Activated T-cell treated with anti-CD3 and anti-CD28 coated beads, Interleukin-2, amount 50 U/mL, for 24 hours (primary cell): ENCODE measurements at regions not wholly inside any gene's neighbourhood (a gene's known extent, or its start where the extent isn't known, plus 50 kb on each side); places are given as distances from the start of the nearest gene placed in this dataset.

Source experiments
- DNase-seq: peaks from one replicate; pipeline ENCODE4 v3.0.0-alpha.2; 2020
- H3K27ac Mint-ChIP-seq: 2 replicates; pipeline ENCODE4 v1.8.0; 2020; ENCODE audit warnings: mild to moderate bottlenecking, mixed read lengths
- H3K27me3 Mint-ChIP-seq: 2 replicates; pipeline ENCODE4 v1.8.0; 2020; ENCODE audit warnings: mixed read lengths
- H3K36me3 Mint-ChIP-seq: 2 replicates; pipeline ENCODE4 v1.8.0; 2020; ENCODE audit warnings: low read depth, mixed read lengths
- H3K4me1 Mint-ChIP-seq: 2 replicates; pipeline ENCODE4 v1.8.0; 2020; ENCODE audit warnings: low read depth, mixed read lengths
- H3K4me3 Mint-ChIP-seq: 2 replicates; pipeline ENCODE4 v1.8.0; 2020; ENCODE audit warnings: mild to moderate bottlenecking, moderate library complexity, mixed read lengths
- H3K9me3 Mint-ChIP-seq: 2 replicates; pipeline ENCODE4 v1.8.0; 2020; ENCODE audit warnings: mixed read lengths

- no peak for DNase-seq
- H3K9me3 Mint-ChIP-seq, result peaks cover 8% of the 10 kb centered on the region
- no peaks in the 10 kb centered on the region for H3K4me1 Mint-ChIP-seq
- no peak overlapping the region for H3K4me3 Mint-ChIP-seq
- no peak overlapping the region for H3K27ac Mint-ChIP-seq
- no peaks in the 10 kb centered on the region for H3K36me3 Mint-ChIP-seq
- H3K27me3 Mint-ChIP-seq, result peaks cover 9% of the 10 kb centered on the region
Observed at GRCh38 chr21:41593051-41593759, 85.2 kb upstream of the TMPRSS2 start.

GRCh38 chr21:41589620-41590175 lies 81.7 kb upstream of the TMPRSS2 start:
- DNase-seq, result no peak
- Mint-ChIP-seq H3K36me3 (no peaks in the 10 kb centered on the region), H3K27me3 (peaks cover 14% of the 10 kb centered on the region), H3K27ac (no peak overlapping the region), H3K4me1 (no peaks in the 10 kb centered on the region), H3K4me3 (no peak overlapping the region), H3K9me3 (peaks cover 18% of the 10 kb centered on the region)

- DNase-seq, result no peak
- H3K9me3 Mint-ChIP-seq, result peaks cover 18% of the 10 kb centered on the region
- peaks cover 14% of the 10 kb centered on the region for H3K27me3 Mint-ChIP-seq
- H3K4me3 Mint-ChIP-seq, result no peak overlapping the region
- no peaks in the 10 kb centered on the region for H3K36me3 Mint-ChIP-seq
- no peak overlapping the region for H3K27ac Mint-ChIP-seq
- H3K4me1 Mint-ChIP-seq, result no peaks in the 10 kb centered on the region
Observed at GRCh38 chr21:41589131-41589530, 81.2 kb upstream of the TMPRSS2 start.

- H3K4me3 Mint-ChIP-seq, result no peak overlapping the region
- H3K27me3 Mint-ChIP-seq, result peaks cover 15% of the 10 kb centered on the region
- no peaks in the 10 kb centered on the region for H3K36me3 Mint-ChIP-seq
- no peaks in the 10 kb centered on the region for H3K4me1 Mint-ChIP-seq
- peaks cover 18% of the 10 kb centered on the region for H3K9me3 Mint-ChIP-seq
- no peak overlapping the region for H3K27ac Mint-ChIP-seq
- no peak for DNase-seq
Observed at GRCh38 chr21:41585199-41585994, 77.4 kb upstream of the TMPRSS2 start.

GRCh38 chr21:41584603-41585176 lies 76.7 kb upstream of the TMPRSS2 start:
- Mint-ChIP-seq H3K36me3 (no peaks in the 10 kb centered on the region), H3K27me3 (peaks cover 16% of the 10 kb centered on the region), H3K4me1 (no peaks in the 10 kb centered on the region)

GRCh38 chr21:41583274-41583790 lies 75.4 kb upstream of the TMPRSS2 start:
- H3K4me3 Mint-ChIP-seq, result no peak overlapping the region
- no peaks in the 10 kb centered on the region for H3K4me1 Mint-ChIP-seq
- H3K27ac Mint-ChIP-seq, result no peak overlapping the region
- no peak for DNase-seq
- peaks cover 12% of the 10 kb centered on the region for H3K9me3 Mint-ChIP-seq
- H3K27me3 Mint-ChIP-seq, result peaks cover 13% of the 10 kb centered on the region
- H3K36me3 Mint-ChIP-seq, result no peaks in the 10 kb centered on the region

More at GRCh38 chr21:41584603-41585176, 76.7 kb upstream of the TMPRSS2 start:
- Mint-ChIP-seq H3K9me3 (peaks cover 18% of the 10 kb centered on the region), H3K4me3 (no peak overlapping the region), H3K27ac (no peak overlapping the region)
- DNase-seq, result no peak

- Mint-ChIP-seq H3K4me1 (no peaks in the 10 kb centered on the region), H3K9me3 (peaks cover 10% of the 10 kb centered on the region), H3K4me3 (no peak overlapping the region), H3K27me3 (peaks cover 15% of the 10 kb centered on the region), H3K27ac (no peak overlapping the region), H3K36me3 (no peaks in the 10 kb centered on the region)
- DNase-seq, result no peak
Observed at GRCh38 chr21:41582866-41583265, 74.9 kb upstream of the TMPRSS2 start.

GRCh38 chr21:41582298-41582840 lies 74.4 kb upstream of the TMPRSS2 start:
- H3K4me3 Mint-ChIP-seq, result no peak overlapping the region
- no peaks in the 10 kb centered on the region for H3K4me1 Mint-ChIP-seq
- H3K36me3 Mint-ChIP-seq, result no peaks in the 10 kb centered on the region
- peaks cover 15% of the 10 kb centered on the region for H3K27me3 Mint-ChIP-seq
- DNase-seq, result no peak
- H3K9me3 Mint-ChIP-seq, result peaks cover 9% of the 10 kb centered on the region
- no peak overlapping the region for H3K27ac Mint-ChIP-seq

- DNase-seq, result no peak
- H3K27me3 Mint-ChIP-seq, result peaks cover 13% of the 10 kb centered on the region
- no peak overlapping the region for H3K27ac Mint-ChIP-seq
- peaks cover 9% of the 10 kb centered on the region for H3K9me3 Mint-ChIP-seq
- H3K4me1 Mint-ChIP-seq, result no peaks in the 10 kb centered on the region
- H3K36me3 Mint-ChIP-seq, result no peaks in the 10 kb centered on the region
- H3K4me3 Mint-ChIP-seq, result no peak overlapping the region
Observed at GRCh38 chr21:41581592-41582228, 73.8 kb upstream of the TMPRSS2 start.

GRCh38 chr21:41580758-41581554 lies 73.0 kb upstream of the TMPRSS2 start:
- H3K27ac Mint-ChIP-seq, result no peak overlapping the region
- H3K36me3 Mint-ChIP-seq, result no peaks in the 10 kb centered on the region
- no peak for DNase-seq
- H3K4me1 Mint-ChIP-seq, result no peaks in the 10 kb centered on the region
- H3K4me3 Mint-ChIP-seq, result no peak overlapping the region
- peaks cover 9% of the 10 kb centered on the region for H3K9me3 Mint-ChIP-seq
- peaks cover 12% of the 10 kb centered on the region for H3K27me3 Mint-ChIP-seq

- Mint-ChIP-seq H3K4me3 (no peak overlapping the region), H3K36me3 (no peaks in the 10 kb centered on the region), H3K27ac (no peak overlapping the region)
Observed at GRCh38 chr21:41579692-41580091, 71.7 kb upstream of the TMPRSS2 start.

GRCh38 chr21:41578716-41579115 lies 70.8 kb upstream of the TMPRSS2 start:
- Mint-ChIP-seq H3K27me3 (peaks cover 29% of the 10 kb centered on the region), H3K4me1 (no peaks in the 10 kb centered on the region), H3K27ac (no peak overlapping the region), H3K4me3 (no peak overlapping the region), H3K36me3 (no peaks in the 10 kb centered on the region), H3K9me3 (peaks cover 13% of the 10 kb centered on the region)
- DNase-seq, result no peak

More at GRCh38 chr21:41579692-41580091, 71.7 kb upstream of the TMPRSS2 start:
- Mint-ChIP-seq H3K27me3 (peaks cover 20% of the 10 kb centered on the region), H3K9me3 (peaks cover 9% of the 10 kb centered on the region), H3K4me1 (no peaks in the 10 kb centered on the region)
- DNase-seq, result no peak

GRCh38 chr21:41578083-41578482 lies 70.1 kb upstream of the TMPRSS2 start:
- Mint-ChIP-seq H3K27me3 (peaks cover 29% of the 10 kb centered on the region), H3K4me3 (no peak overlapping the region), H3K36me3 (no peaks in the 10 kb centered on the region), H3K9me3 (peaks cover 13% of the 10 kb centered on the region), H3K4me1 (no peaks in the 10 kb centered on the region), H3K27ac (no peak overlapping the region)
- DNase-seq, result no peak
